CD14-positive monocyte (primary cell): ENCODE measurements at regions not wholly inside any gene's neighbourhood (a gene's known extent, or its start where the extent isn't known, plus 50 kb on each side); places are given as distances from the start of the nearest gene placed in this dataset.

ENCODE experiments used
- DNase-seq, 3 donors: peaks; one replicate each; pipeline ENCODE4 v3.0.0-alpha.2; 2011 to 2022
- H2AFZ ChIP-seq: 2 replicates; pipeline ENCODE4 v1.6.0; 2012; ENCODE audit warnings: mild to moderate bottlenecking, low read depth, low read length, inconsistent platforms; ENCODE audit not compliant: insufficient read depth, poor library complexity, severe bottlenecking
- H3K27ac ChIP-seq, 2 donors: 1 replicate in 1 of 2; 2 replicates in 1 of 2; pipeline ENCODE4 v1.5.1; 2012 to 2013; ENCODE audit warnings: low read length in 2 of 2, control low read depth in 1 of 2, inconsistent platforms in 1 of 2, low read depth in 1 of 2, mild to moderate bottlenecking in 1 of 2
- H3K27me3 ChIP-seq, 2 donors: one replicate each; pipeline versions ENCODE4 v1.6.0 to v1.6.1; 2011 to 2013; ENCODE audit warnings: low read length in 2 of 2; ENCODE audit not compliant: control insufficient read depth in 2 of 2, insufficient read depth in 2 of 2
- H3K36me3 ChIP-seq, 2 donors: replicated peaks in 1 of 2; 1 replicate in 1 of 2; 2 replicates in 1 of 2; pipeline versions ENCODE4 v1.5.1 to v1.6.1; 2012 to 2013; ENCODE audit warnings: low read length in 2 of 2, control low read depth in 1 of 2, inconsistent platforms in 1 of 2, mild to moderate bottlenecking in 1 of 2; ENCODE audit not compliant: insufficient read depth in 2 of 2, control insufficient read depth in 1 of 2
- H3K4me1 ChIP-seq, 2 donors: 1 replicate in 1 of 2; 2 replicates in 1 of 2; pipeline versions ENCODE4 v1.5.1 to v1.6.1; 2012 to 2013; ENCODE audit warnings: low read length in 2 of 2, control low read depth in 1 of 2, inconsistent platforms in 1 of 2, mild to moderate bottlenecking in 1 of 2, moderate library complexity in 1 of 2; ENCODE audit not compliant: insufficient read depth in 2 of 2, control insufficient read depth in 1 of 2
- H3K4me2 ChIP-seq: replicated peaks from 2 replicates; pipeline ENCODE3; 2012; ENCODE audit warnings: low read length, moderate library complexity, mild to moderate bottlenecking; ENCODE audit not compliant: poor library complexity, severe bottlenecking; ENCODE audit errors: extremely low read depth
- H3K4me3 ChIP-seq, 3 experiments: fragments of 200-600 bp in 1 of 3; sonication (generic) in 1 of 3; replicated peaks in 1 of 3; 1 replicate in 2 of 3; 2 replicates in 1 of 3; pipeline ENCODE4 v1.5.1; 2011 to 2013; ENCODE audit warnings: low read length in 3 of 3, mild to moderate bottlenecking in 3 of 3, control low read depth in 2 of 3, low read depth in 2 of 3, inconsistent platforms in 1 of 3, moderate library complexity in 1 of 3
- H3K79me2 ChIP-seq: 2 replicates; pipeline ENCODE4 v1.6.0; 2012; ENCODE audit warnings: mild to moderate bottlenecking, control low read depth, inconsistent platforms, low read length, moderate library complexity; ENCODE audit not compliant: insufficient read depth
- H3K9ac ChIP-seq: 2 replicates; pipeline ENCODE4 v1.6.0; 2017; ENCODE audit warnings: low read length, mild to moderate bottlenecking; ENCODE audit not compliant: insufficient read depth, poor library complexity, severe bottlenecking
- H3K9me3 ChIP-seq, 2 donors: replicated peaks in 1 of 2; 1 replicate in 1 of 2; 2 replicates in 1 of 2; pipeline versions ENCODE4 v1.5.1 to v1.6.1; 2012 to 2013; ENCODE audit warnings: low read length in 2 of 2, control low read depth in 1 of 2; ENCODE audit not compliant: control insufficient read depth in 1 of 2, insufficient read depth in 1 of 2
- H4K20me1 ChIP-seq: 2 replicates; pipeline ENCODE4 v1.6.0; 2012; ENCODE audit warnings: mild to moderate bottlenecking, low read length, control low read depth, moderate library complexity; ENCODE audit not compliant: insufficient read depth
- H3K27ac Mint-ChIP-seq, 7 donors: one replicate each; pipeline ENCODE4 v1.8.0; 2020; ENCODE audit warnings: mild to moderate bottlenecking in 7 of 7, mixed read lengths in 7 of 7, moderate library complexity in 6 of 7, inconsistent platforms in 2 of 7
- H3K27me3 Mint-ChIP-seq, 3 donors: one replicate each; pipeline ENCODE4 v1.8.0; 2021 to 2022; ENCODE audit warnings: low read depth in 3 of 3, mild to moderate bottlenecking in 3 of 3, mixed read lengths in 3 of 3, moderate library complexity in 3 of 3, inconsistent platforms in 1 of 3
- H3K36me3 Mint-ChIP-seq, 2 donors: one replicate each; pipeline ENCODE4 v1.8.0; 2020; ENCODE audit warnings: mixed read lengths in 2 of 2, inconsistent platforms in 1 of 2, mild to moderate bottlenecking in 1 of 2
- H3K4me1 Mint-ChIP-seq: one replicate; pipeline ENCODE4 v1.8.0; 2020; ENCODE audit warnings: mild to moderate bottlenecking, mixed read lengths
- H3K4me3 Mint-ChIP-seq, 2 donors: one replicate each; pipeline ENCODE4 v1.8.0; 2020; ENCODE audit warnings: mild to moderate bottlenecking in 2 of 2, mixed read lengths in 2 of 2, moderate library complexity in 1 of 2
- H3K9me3 Mint-ChIP-seq, 7 donors: one replicate each; pipeline ENCODE4 v1.8.0; 2020 to 2022; ENCODE audit warnings: mixed read lengths in 7 of 7, mild to moderate bottlenecking in 6 of 7, moderate library complexity in 6 of 7, inconsistent platforms in 2 of 7
- CTCF ChIP-seq: fragments of 200-600 bp; IDR thresholded peaks from one replicate; pipeline ENCODE4 v1.8.0; 2022; ENCODE audit warnings: antibody characterized with exemption, mild to moderate bottlenecking
- WGBS: methylation state at CpG from one replicate; pipeline ENCODE4 v1.1.5; 2013; ENCODE audit warnings: missing lambda C conversion rate; ENCODE audit not compliant: insufficient coverage; 5-methylcytosine and 5-hydroxymethylcytosine counted together
- intact Hi-C, 2 donors: fragments of 100-400 bp; cut with micrococcal nuclease; formaldehyde crosslinking; loops; one replicate each; pipeline versions ENCODE4 v1.15.0 to v1.15.1; 2023

GRCh38 chr5:91839233-91839632 lies 456.1 kb upstream of the ARRDC3 start:
- intact Hi-C loops, result no loop called here
- no CpG with 5 or more reads among the region's 2 CpGs for WGBS
- H4K20me1 ChIP-seq, result no peaks in the 10 kb centered on the region
- no peak overlapping the region for H3K9ac ChIP-seq
- TF ChIP-seq CTCF, result no peak
- H3K4me1 ChIP-seq, result no peaks in the 10 kb centered on the region
- Mint-ChIP-seq H3K4me3 (no peak overlapping the region), H3K9me3 (peaks cover 0 to 2% (median 0%) of the 10 kb centered on the region in 7 donors), H3K27me3 (peaks cover 0 to 2% (median 0%) of the 10 kb centered on the region in 3 donors), H3K27ac (no peak overlapping the region), H3K36me3 (no peaks in the 10 kb centered on the region), H3K4me1 (no peaks in the 10 kb centered on the region)
- H3K9me3 ChIP-seq, result no peaks in the 10 kb centered on the region
- no peaks in the 10 kb centered on the region for H3K27me3 ChIP-seq
- no peaks in the 10 kb centered on the region for H3K79me2 ChIP-seq
- no peaks in the 10 kb centered on the region for H3K36me3 ChIP-seq
- H3K27ac ChIP-seq, result no peak overlapping the region
- no peak overlapping the region for H3K4me2 ChIP-seq
- no peak overlapping the region for H3K4me3 ChIP-seq
- no peak for DNase-seq
- H2AFZ ChIP-seq, result no peak overlapping the region

- TF ChIP-seq CTCF, result no peak
- peaks cover 0 to 2% (median 0%) of the 10 kb centered on the region in 7 donors for H3K9me3 Mint-ChIP-seq
- no peak for DNase-seq
- H3K4me2 ChIP-seq, result no peak overlapping the region
- H3K79me2 ChIP-seq, result no peaks in the 10 kb centered on the region
- H3K9ac ChIP-seq, result no peak overlapping the region
- H3K27me3 Mint-ChIP-seq, result peaks cover 0 to 1% (median 0%) of the 10 kb centered on the region in 3 donors
- H2AFZ ChIP-seq, result no peak overlapping the region
- no peaks in the 10 kb centered on the region for H3K4me1 ChIP-seq
- no peak overlapping the region for H3K4me3 Mint-ChIP-seq
- intact Hi-C loops, result no loop called here
- H3K27ac ChIP-seq, result no peak overlapping the region
- no peaks in the 10 kb centered on the region for H3K36me3 ChIP-seq
- H3K4me1 Mint-ChIP-seq, result no peaks in the 10 kb centered on the region
- H4K20me1 ChIP-seq, result no peaks in the 10 kb centered on the region
- no peaks in the 10 kb centered on the region for H3K27me3 ChIP-seq
- no peaks in the 10 kb centered on the region for H3K9me3 ChIP-seq
- H3K36me3 Mint-ChIP-seq, result no peaks in the 10 kb centered on the region
- H3K27ac Mint-ChIP-seq, result no peak overlapping the region
- 95% methylated on average over 4 of the region's 5 CpGs for WGBS
- H3K4me3 ChIP-seq, result no peak overlapping the region
Measured at GRCh38 chr5:91830361-91830953, 447.3 kb upstream of the ARRDC3 start.
